ENCODE measurements at regions not wholly inside any gene's neighbourhood (a gene's known extent, or its start where the extent isn't known, plus 50 kb on each side); places are given as distances from the start of the nearest gene placed in this dataset.

DNA sequence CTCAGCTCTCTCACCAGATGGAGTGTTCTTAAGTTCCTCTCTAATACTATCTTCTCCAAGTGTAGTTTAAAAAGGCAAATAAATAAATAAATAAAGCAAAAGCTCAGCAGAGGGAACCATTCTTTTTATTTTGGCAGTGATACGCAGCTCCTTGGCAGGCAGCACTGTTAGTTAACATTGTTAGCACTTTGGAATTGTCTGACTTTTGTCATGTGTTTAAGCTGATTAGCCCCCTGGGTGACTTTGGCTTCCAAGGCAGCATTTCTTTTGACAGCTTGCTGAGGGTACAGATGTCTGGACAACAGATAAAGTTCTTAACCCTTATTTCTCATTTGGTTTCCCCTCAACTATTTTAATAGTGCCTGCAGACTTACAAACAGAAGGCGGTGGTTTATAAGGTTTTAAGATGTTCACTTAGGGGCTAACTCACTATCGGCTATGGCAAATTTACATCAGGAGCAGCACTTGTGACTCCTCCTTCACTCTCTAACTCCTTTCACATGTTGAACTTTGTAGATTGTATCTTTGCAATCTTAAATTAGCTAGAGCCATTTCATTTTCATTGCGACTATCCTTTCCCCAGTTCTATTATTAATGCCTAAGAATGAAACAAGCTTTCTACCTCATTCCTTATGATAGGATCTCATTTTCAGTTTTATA is 213.4 kb downstream of the ZBBX start:
- TF ChIP-seq, protein P1, sequence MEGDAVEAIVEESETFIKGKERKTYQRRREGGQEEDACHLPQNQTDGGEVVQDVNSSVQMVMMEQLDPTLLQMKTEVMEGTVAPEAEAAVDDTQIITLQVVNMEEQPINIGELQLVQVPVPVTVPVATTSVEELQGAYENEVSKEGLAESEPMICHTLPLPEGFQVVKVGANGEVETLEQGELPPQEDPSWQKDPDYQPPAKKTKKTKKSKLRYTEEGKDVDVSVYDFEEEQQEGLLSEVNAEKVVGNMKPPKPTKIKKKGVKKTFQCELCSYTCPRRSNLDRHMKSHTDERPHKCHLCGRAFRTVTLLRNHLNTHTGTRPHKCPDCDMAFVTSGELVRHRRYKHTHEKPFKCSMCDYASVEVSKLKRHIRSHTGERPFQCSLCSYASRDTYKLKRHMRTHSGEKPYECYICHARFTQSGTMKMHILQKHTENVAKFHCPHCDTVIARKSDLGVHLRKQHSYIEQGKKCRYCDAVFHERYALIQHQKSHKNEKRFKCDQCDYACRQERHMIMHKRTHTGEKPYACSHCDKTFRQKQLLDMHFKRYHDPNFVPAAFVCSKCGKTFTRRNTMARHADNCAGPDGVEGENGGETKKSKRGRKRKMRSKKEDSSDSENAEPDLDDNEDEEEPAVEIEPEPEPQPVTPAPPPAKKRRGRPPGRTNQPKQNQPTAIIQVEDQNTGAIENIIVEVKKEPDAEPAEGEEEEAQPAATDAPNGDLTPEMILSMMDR (IDR thresholded peaks at IDR 0.05), result no peak
- TF ChIP-seq POLR2A (IDR thresholded peaks at IDR 0.05), result no peak

All from body of pancreas (tissue), 4 donors.